GM12878 (cell line): ENCODE measurements at regions not wholly inside any gene's neighbourhood (a gene's known extent, or its start where the extent isn't known, plus 50 kb on each side); places are given as distances from the start of the nearest gene placed in this dataset.

Experiments
- ATAC-seq: fragments of 200-7000 bp; cut with Tn5 transposase; 3 replicates; pipeline ENCODE4 v1.9.1; 2020; ENCODE audit warnings: mild to moderate bottlenecking, moderate library complexity
- BruUV-seq: library from RNA; stranded (reverse); fragments of 400-500 nt; replicated peaks from 2 replicates; lab custom pipeline; 2021; lab: Mats Ljungman, UMichigan
- CTCF ChIA-PET: fragments of 300-600 bp; sonication (Branson Sonifier 250); formaldehyde crosslinking; extraction: SDS; loops from one replicate; lab custom pipeline; 2021; ENCODE audit warnings: inconsistent platforms; lab: Yijun Ruan, JAX
- POLR2A ChIA-PET: fragments of 350-600 bp; formaldehyde crosslinking; extraction: SDS; loops from one replicate; lab custom pipeline; 2021; ENCODE audit warnings: inconsistent platforms; lab: Charles Lee
- RAD21 ChIA-PET: fragments of 300-600 bp; sonication (Branson Sonifier 250); formaldehyde crosslinking; loops from one replicate; lab custom pipeline; 2023; ENCODE audit warnings: antibody characterized with exemption; ENCODE audit not compliant: unreplicated experiment; lab: Charles Lee
- SMC1A ChIA-PET: fragments of 300-600 bp; sonication (Branson Sonifier 250); formaldehyde crosslinking; loops from one replicate; lab custom pipeline; 2023; ENCODE audit not compliant: unreplicated experiment, uncharacterized antibody; lab: Charles Lee
- DNase-seq: peaks from one replicate; pipeline ENCODE4 v3.0.0-alpha.2; 2011; ENCODE audit warnings: low read depth, low spot score
- FAIRE-seq: peaks from 3 replicates; lab custom pipeline; 2011; peaks lifted over from hg19 to GRCh38; lab: Jason Lieb, UNC
- H2AFZ ChIP-seq: 2 replicates; pipeline ENCODE4 v1.6.0; 2011; ENCODE audit warnings: low read depth, low read length, control low read depth; ENCODE audit not compliant: control insufficient read depth
- H3K27ac ChIP-seq: 2 replicates; pipeline ENCODE4 v1.5.1; 2011; ENCODE audit warnings: control low read depth; ENCODE audit not compliant: control insufficient read depth, insufficient read depth
- H3K27me3 ChIP-seq, 2 experiments: replicated peaks in 1 of 2; 2 replicates each; pipeline versions ENCODE4 v1.6.0 to v1.6.1; 2011; ENCODE audit warnings: low read length in 1 of 2; ENCODE audit not compliant: control insufficient read depth in 2 of 2, insufficient read depth in 2 of 2
- H3K36me3 ChIP-seq, 2 experiments: 2 replicates each; pipeline ENCODE4 v1.5.1; 2011; ENCODE audit warnings: low read length in 1 of 2; ENCODE audit not compliant: control insufficient read depth in 2 of 2, insufficient read depth in 2 of 2
- H3K4me1 ChIP-seq: 2 replicates; pipeline ENCODE4 v1.6.1; 2011; ENCODE audit warnings: mild to moderate bottlenecking, low read length, moderate library complexity, mixed read lengths; ENCODE audit not compliant: control insufficient read depth, insufficient read depth
- H3K4me2 ChIP-seq: 2 replicates; pipeline ENCODE4 v1.6.0; 2011; ENCODE audit warnings: control low read depth; ENCODE audit not compliant: control insufficient read depth, insufficient read depth
- H3K4me3 ChIP-seq: fragments of 200-600 bp; sonication (generic); 2 replicates; pipeline ENCODE4 v1.5.1; 2016
- H3K79me2 ChIP-seq: 2 replicates; pipeline ENCODE4 v1.6.0; 2011; ENCODE audit warnings: low read length; ENCODE audit not compliant: control insufficient read depth, insufficient read depth
- H3K9ac ChIP-seq: 2 replicates; pipeline ENCODE4 v1.8.0; 2011; ENCODE audit warnings: low read length, control low read depth, mixed read lengths; ENCODE audit not compliant: control insufficient read depth, insufficient read depth
- H3K9me3 ChIP-seq: replicated peaks from 3 replicates; pipeline ENCODE4 v1.5.1; 2011; ENCODE audit warnings: mild to moderate bottlenecking, low read length; ENCODE audit not compliant: control insufficient read depth, insufficient read depth
- H4K20me1 ChIP-seq: 2 replicates; pipeline ENCODE4 v1.6.0; 2011; ENCODE audit not compliant: control insufficient read depth, insufficient read depth
- GATAD2B ChIP-seq: fragments of 450-650 bp; conservative IDR thresholded peaks from 2 replicates; pipeline ENCODE4 v1.6.1; 2017; ENCODE audit warnings: low read depth, mild to moderate bottlenecking, moderate library complexity
- LARP7 ChIP-seq: fragments of 450-650 bp; IDR thresholded peaks from 2 replicates; pipeline ENCODE4 v1.6.1; 2017; ENCODE audit warnings: mild to moderate bottlenecking
- MYC ChIP-seq: IDR thresholded peaks from 2 replicates; pipeline ENCODE4 v1.6.1; 2011; ENCODE audit warnings: mild to moderate bottlenecking, low read length, moderate library complexity, inconsistent platforms; ENCODE audit not compliant: insufficient read depth, insufficient replicate concordance, insufficient read length, severe bottlenecking
- PML ChIP-seq: IDR thresholded peaks from 2 replicates; pipeline ENCODE4 v1.6.1; 2012; ENCODE audit warnings: low read length, inconsistent platforms
- RCOR1 ChIP-seq: conservative IDR thresholded peaks from 2 replicates; pipeline ENCODE4 v1.6.1; 2012; ENCODE audit warnings: low read depth, low read length, improper control_type of control experiment
- RFX5 ChIP-seq: IDR thresholded peaks from 2 replicates; pipeline ENCODE4 v1.6.1; 2011; ENCODE audit warnings: low read depth, low read length, improper control_type of control experiment
- RUNX3 ChIP-seq: IDR thresholded peaks from 2 replicates; pipeline ENCODE4 v1.6.1; 2012; ENCODE audit warnings: low read length, inconsistent platforms
- WGBS: methylation state at CpG from one replicate; pipeline ENCODE4 v1.1.6; 2016; ENCODE audit warnings: low lambda C conversion rate; ENCODE audit not compliant: insufficient replicate concordance, insufficient coverage; ENCODE audit errors: missing lambda C conversion rate; 5-methylcytosine and 5-hydroxymethylcytosine counted together
- in situ Hi-C: fragments of 300-500 bp; cut with MboI; formaldehyde crosslinking; loops from 9 replicates; pipeline ENCODE4 v1.14.3; 2018; ENCODE audit warnings: mixed read lengths
- intact Hi-C: fragments of 100-400 bp; cut with micrococcal nuclease; formaldehyde crosslinking; loops from one replicate; pipeline ENCODE4 v1.14.2; 2022; ENCODE audit not compliant: unreplicated experiment
- TF ChIP-seq, protein P1 (sequence below): fragments of 450-650 bp; IDR thresholded peaks from 2 replicates; pipeline ENCODE4 v1.6.1; 2017; ENCODE audit warnings: mild to moderate bottlenecking

DNA sequence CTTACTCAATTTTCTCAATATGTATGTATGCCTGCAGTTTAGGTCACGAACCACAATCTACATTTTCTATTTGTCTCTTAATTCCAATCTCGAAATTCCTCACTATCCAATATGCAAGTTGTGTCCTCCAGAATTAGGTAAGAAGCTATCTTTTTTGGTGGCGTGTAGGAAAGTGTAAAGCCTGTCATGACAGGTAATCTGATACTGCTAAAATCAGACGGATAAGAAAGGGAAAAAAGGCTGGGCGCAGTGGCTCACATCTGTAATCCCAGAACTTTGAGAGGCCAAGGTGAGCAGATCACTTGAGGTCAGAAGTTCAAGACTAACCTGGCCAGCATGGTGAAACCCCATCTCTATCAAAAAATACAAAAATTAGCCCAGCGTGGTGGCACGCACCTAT is 185.3 kb downstream of the IBTK start:
- TF ChIP-seq RUNX3 (no peak), LARP7 (no peak), MYC (no peak), PML (no peak), RCOR1 (no peak), RFX5 (no peak), GATAD2B (no peak)
- TF ChIP-seq, protein P1, sequence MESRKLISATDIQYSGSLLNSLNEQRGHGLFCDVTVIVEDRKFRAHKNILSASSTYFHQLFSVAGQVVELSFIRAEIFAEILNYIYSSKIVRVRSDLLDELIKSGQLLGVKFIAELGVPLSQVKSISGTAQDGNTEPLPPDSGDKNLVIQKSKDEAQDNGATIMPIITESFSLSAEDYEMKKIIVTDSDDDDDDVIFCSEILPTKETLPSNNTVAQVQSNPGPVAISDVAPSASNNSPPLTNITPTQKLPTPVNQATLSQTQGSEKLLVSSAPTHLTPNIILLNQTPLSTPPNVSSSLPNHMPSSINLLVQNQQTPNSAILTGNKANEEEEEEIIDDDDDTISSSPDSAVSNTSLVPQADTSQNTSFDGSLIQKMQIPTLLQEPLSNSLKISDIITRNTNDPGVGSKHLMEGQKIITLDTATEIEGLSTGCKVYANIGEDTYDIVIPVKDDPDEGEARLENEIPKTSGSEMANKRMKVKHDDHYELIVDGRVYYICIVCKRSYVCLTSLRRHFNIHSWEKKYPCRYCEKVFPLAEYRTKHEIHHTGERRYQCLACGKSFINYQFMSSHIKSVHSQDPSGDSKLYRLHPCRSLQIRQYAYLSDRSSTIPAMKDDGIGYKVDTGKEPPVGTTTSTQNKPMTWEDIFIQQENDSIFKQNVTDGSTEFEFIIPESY = no peak
- peaks cover under 1% of the 10 kb centered on the region; the same call in 1 of the 2 replicates for H3K4me1 ChIP-seq
- H3K9ac ChIP-seq = no peak overlapping the region
- in situ Hi-C loops = no loop called here
- intact Hi-C loops = no loop called here
- FAIRE-seq = no peak
- no peaks in the 10 kb centered on the region for H3K27me3 ChIP-seq
- DNase-seq = no peak
- RAD21 ChIA-PET = no interaction called here
- no peak overlapping the region for H3K4me2 ChIP-seq
- H3K79me2 ChIP-seq = no peaks in the 10 kb centered on the region
- H3K9me3 ChIP-seq = no peaks in the 10 kb centered on the region
- H3K4me3 ChIP-seq = no peak overlapping the region
- no peak overlapping the region for H2AFZ ChIP-seq
- BruUV-seq = no TSS peak
- ATAC-seq = no peak
- POLR2A ChIA-PET = no interaction called here
- SMC1A ChIA-PET = interaction anchor here (0.9 kb wide), 1 partner anchor 16 kb away, joined by 3 read pairs; no protein-coding TSS in a partner anchor
- CTCF ChIA-PET = interaction anchor here (1.0 to 1.2 kb wide), 2 partner anchors 10 to 116 kb away, joined by 3 to 4 read pairs; no protein-coding TSS in a partner anchor
- H3K27ac ChIP-seq = no peak overlapping the region
- 19% methylated on average over 7 of the region's 7 CpGs for WGBS
- no peaks in the 10 kb centered on the region for H3K36me3 ChIP-seq
- H4K20me1 ChIP-seq = no peaks in the 10 kb centered on the region
